OCI-LY7 (cell line): ENCODE measurements at regions not wholly inside any gene's neighbourhood (a gene's known extent, or its start where the extent isn't known, plus 50 kb on each side); places are given as distances from the start of the nearest gene placed in this dataset.
"Not testable (repeated sequence)": the region's sequence is repeated elsewhere in the genome, so short reads cannot be mapped to it uniquely, and the experiment has no call there.

Experiments used
- CTCF ChIP-seq: fragments of 200-600 bp; sonication (generic); conservative IDR thresholded peaks from 2 replicates; pipeline ENCODE4 v1.5.1; 2014; ENCODE audit warnings: mild to moderate bottlenecking, antibody characterized with exemption, low read length, moderate library complexity, mixed read lengths
- EZH2phosphoT487 ChIP-seq: fragments of 200-600 bp; sonication (generic); IDR thresholded peaks from 2 replicates; pipeline ENCODE4 v1.6.1; 2018; ENCODE audit warnings: low read depth, borderline replicate concordance, mild to moderate bottlenecking, mixed run types, antibody characterized with exemption, low read length, moderate library complexity, mixed read lengths

- TF ChIP-seq CTCF, EZH2phosphoT487: not testable (repeated sequence)
These were observed 66.3 kb downstream of the FAM72C start for GRCh38 chr1:143905214-143906179.
